Activated CD4-positive, alpha-beta memory T cell treated with anti-CD3 and anti-CD28 coated beads, Interleukin-2, amount 10 ng/mL, durations not matched to agents 7 days and 5 days (primary cell): ENCODE measurements at regions not wholly inside any gene's neighbourhood (a gene's known extent, or its start where the extent isn't known, plus 50 kb on each side); places are given as distances from the start of the nearest gene placed in this dataset.
"Not testable (repeated sequence)": the region's sequence is repeated elsewhere in the genome, so short reads cannot be mapped to it uniquely, and the experiment has no call there.

ENCODE experiments used
- CTCF ChIA-PET: fragments of 350-600 bp; sonication (Branson Sonifier 250); formaldehyde crosslinking; loops from one replicate; lab custom pipeline; 2021; ENCODE audit warnings: antibody characterized with exemption, inconsistent platforms; lab: Charles Lee
- POLR2A ChIA-PET: fragments of 350-600 bp; sonication (Branson Sonifier 250); formaldehyde crosslinking; loops from one replicate; lab custom pipeline; 2021; ENCODE audit warnings: antibody characterized with exemption; lab: Charles Lee
- DNase-seq: peaks from one replicate; pipeline ENCODE4 v3.0.0-alpha.2; 2020
- H3K27ac Mint-ChIP-seq: one replicate; pipeline ENCODE4 v1.8.0; 2021; ENCODE audit warnings: mild to moderate bottlenecking, mixed read lengths
- H3K27me3 Mint-ChIP-seq: one replicate; pipeline ENCODE4 v1.8.0; 2021; ENCODE audit warnings: mixed read lengths
- H3K36me3 Mint-ChIP-seq: one replicate; pipeline ENCODE4 v1.8.0; 2021; ENCODE audit warnings: low read depth, mixed read lengths
- H3K4me1 Mint-ChIP-seq: one replicate; pipeline ENCODE4 v1.8.0; 2021; ENCODE audit warnings: mixed read lengths
- H3K4me3 Mint-ChIP-seq: one replicate; pipeline ENCODE4 v1.8.0; 2021; ENCODE audit warnings: mild to moderate bottlenecking, mixed read lengths
- H3K9me3 Mint-ChIP-seq: one replicate; pipeline ENCODE4 v1.8.0; 2021; ENCODE audit warnings: mixed read lengths

DNA sequence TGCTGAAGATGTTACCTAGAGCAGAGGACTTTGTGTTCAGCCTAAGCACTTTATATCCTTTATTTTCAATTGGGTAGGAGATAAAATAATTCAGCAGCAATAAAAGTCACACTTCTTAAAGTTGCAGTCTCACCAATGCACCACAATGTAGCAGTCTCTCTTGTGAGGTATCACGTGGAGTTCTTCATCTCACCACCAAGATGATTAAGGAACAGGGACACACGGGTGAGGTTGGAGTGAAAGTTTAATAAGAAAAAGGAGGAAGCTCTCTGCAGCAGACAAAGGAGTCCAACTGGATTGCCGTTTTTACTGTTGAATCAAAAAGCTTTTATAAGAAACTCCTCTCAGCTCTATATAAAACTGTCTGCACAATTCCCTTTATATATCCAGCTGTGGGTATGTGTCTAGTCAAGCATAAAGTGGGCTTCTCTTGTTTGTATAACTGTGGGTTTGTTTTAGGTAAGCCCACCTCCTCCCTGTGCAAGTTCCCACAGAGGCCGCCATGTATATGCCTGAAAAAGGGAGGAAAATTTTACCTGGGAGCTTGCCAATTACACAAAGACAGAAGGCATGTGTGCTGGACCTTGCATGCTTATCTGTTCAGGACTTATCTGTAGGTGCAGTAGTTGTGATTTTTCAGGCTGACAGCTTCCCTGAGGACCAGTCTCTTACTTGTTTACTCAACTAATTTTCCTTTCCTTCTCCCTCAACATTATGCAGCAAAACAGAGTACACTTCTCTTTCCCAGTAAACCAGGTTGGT lies 1497.2 kb upstream of the TPTE start:
- CTCF ChIA-PET, DNase-seq, H3K27me3 Mint-ChIP-seq, H3K4me1 Mint-ChIP-seq, H3K27ac Mint-ChIP-seq, H3K36me3 Mint-ChIP-seq, POLR2A ChIA-PET, H3K9me3 Mint-ChIP-seq, H3K4me3 Mint-ChIP-seq: not testable (repeated sequence)

DNA sequence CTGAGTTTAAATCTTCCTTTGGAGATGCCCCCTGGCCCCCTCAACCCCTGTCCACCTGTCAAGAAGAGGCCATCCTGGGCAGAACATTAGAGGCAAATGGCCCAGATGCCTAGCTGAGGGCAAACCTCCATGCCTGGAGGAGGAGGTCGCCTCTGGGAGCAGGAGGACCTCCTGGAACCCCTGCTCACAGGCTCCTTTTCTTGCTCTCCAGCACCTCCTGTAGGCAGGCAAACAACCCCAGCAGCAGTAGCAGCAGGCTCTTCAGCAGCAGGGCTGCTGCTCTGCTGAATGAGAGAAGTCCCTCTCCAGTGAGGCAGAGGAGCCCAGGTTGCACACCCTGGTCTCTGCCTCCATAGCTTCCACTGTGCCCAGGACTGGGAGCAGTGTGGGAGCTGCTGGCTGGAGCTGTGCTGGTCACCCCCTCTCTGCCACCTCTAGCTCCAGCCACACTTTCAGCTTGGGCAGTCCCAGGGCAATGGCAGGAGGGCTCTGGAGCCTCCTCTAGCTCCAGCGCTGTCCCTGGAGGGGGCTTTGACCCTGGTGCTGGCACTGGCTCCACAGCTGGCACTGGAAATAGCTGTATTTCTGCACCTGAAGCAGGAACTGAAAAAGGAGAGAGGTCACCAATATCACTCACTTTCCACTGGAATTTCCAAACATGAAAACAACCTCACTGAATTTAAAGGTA lies 1494.5 kb upstream of the TPTE start:
- H3K4me3 Mint-ChIP-seq, H3K27ac Mint-ChIP-seq, DNase-seq, H3K4me1 Mint-ChIP-seq, H3K36me3 Mint-ChIP-seq, CTCF ChIA-PET, H3K27me3 Mint-ChIP-seq, H3K9me3 Mint-ChIP-seq, POLR2A ChIA-PET: not testable (repeated sequence)

DNA sequence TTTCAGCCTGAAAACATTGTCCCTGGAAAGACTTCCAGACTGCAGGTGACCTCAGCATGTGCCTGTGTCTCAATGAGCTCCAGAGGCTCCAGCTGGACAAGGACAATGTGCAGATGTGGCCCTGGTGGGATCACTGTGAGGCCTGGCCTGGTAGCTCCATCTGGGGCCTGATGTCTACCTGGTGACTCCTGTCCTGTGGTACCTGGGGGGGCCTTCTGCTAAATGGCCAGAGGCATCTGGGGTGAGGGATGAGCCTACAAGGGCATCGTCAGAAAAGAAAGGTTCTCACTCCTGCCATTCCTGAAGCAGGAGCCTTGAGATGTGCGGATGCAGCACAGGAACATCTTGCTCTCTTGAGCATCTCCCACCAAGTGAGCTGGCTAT lies 1494.0 kb upstream of the TPTE start:
- H3K36me3 Mint-ChIP-seq, POLR2A ChIA-PET, H3K27me3 Mint-ChIP-seq, H3K4me1 Mint-ChIP-seq, H3K27ac Mint-ChIP-seq, H3K4me3 Mint-ChIP-seq, H3K9me3 Mint-ChIP-seq, CTCF ChIA-PET, DNase-seq: not testable (repeated sequence)

DNA sequence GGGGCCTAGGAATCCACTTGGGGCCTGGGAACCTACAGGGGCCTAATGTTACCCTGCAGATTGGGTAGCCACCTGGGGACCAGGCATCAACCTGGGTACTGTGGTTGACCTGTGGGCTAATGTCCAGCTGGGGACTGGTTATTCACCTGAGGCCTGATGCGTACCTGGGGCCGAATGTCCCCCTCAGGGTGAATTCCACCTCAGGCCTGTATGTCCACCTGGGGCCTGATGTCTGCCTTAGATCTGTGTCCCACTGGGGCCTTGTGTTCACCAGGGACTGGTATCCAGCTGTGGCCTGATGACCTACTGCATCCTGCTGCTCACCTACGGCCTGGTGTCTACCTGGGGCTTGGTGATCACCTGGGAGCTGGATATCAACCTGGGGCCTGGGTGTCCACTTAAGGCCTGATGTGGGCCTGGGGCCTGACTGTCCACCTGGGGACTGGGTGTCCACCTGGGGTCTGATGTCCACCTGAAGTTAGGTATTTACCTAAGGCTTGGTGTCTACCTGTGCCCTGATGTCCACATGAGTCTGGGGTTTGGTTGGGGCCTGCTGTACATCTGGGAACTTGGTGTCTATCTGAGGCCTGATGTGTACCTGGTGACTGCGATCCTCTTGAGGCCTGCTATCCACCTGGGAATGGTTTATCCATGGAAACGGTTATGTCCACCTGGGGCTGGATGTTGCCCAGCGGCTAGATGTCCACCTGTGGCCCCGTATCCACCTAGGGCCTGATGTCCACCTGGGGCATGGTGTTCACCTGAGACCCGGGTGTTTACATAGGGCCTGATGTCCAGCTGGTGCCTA lies 1492.6 kb upstream of the TPTE start:
- POLR2A ChIA-PET, H3K4me3 Mint-ChIP-seq, H3K36me3 Mint-ChIP-seq, DNase-seq, H3K4me1 Mint-ChIP-seq, CTCF ChIA-PET, H3K27ac Mint-ChIP-seq, H3K27me3 Mint-ChIP-seq, H3K9me3 Mint-ChIP-seq: not testable (repeated sequence)

DNA sequence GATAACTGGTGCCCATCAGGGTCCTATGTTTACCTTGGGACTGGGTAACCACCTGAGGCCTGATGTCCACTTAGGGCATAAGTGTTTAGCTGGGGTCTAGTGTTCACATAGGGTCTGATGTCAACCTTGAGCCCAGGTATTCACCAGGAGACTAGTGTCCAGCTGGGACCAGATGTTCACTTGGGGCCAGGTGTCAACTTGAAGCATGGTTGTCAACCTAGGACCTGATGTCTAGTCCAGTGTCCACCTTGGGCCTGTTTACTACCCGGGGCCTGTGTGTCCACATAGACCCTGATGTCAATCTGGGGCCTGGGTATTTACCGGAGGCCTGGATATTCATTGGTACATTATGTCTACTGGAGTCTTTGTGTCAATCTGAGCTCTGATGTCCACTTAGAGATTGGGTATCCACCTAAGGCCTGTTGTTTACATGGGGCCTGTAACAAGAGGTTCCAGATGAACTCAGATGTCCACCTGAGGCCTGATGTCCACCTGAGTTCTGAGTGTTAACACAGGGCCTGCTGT lies 1491.2 kb upstream of the TPTE start:
- H3K27me3 Mint-ChIP-seq, H3K4me1 Mint-ChIP-seq, H3K4me3 Mint-ChIP-seq, CTCF ChIA-PET, DNase-seq, H3K36me3 Mint-ChIP-seq, POLR2A ChIA-PET, H3K9me3 Mint-ChIP-seq, H3K27ac Mint-ChIP-seq: not testable (repeated sequence)

DNA sequence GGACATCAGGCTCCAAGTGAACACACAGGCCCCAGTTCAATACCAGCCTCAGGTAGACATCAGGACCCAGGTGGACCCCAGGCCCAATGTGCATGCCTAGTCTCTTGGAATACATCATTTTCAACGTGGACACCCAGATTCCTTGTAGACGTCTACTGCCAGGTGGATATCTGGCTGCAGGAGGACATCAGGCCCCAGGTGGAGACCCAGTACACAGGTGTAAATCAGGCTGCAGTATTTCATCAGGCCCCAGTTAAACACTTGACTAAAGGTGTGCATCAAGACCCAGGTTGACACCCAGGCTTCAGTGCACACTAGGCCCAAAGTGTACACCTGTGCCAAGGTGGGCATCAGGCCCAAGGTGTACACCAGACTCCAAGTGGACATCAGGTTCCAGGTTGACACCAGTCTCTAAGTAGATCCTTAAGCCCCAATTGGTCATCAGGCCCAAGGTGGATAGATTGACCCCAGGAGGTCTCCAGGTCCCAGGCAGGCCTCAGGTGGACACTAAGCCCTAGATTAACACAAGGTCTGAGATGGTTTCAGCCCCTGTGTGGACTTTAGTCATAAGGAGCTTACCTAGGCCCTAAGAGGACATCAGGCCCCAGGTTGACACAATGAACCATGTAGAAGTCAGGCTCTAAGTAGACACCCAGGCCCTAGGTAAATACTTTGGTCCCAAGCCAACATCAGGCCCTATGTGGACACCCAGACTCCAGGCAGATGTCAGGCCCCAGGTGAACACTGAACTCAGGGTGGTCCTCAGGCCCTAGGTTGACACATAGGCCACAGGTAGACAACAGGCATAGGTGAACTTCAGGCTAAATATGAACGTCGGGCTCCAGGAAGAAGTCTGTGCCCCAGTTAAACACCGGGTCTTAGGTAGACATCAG lies 1489.7 kb upstream of the TPTE start:
- H3K9me3 Mint-ChIP-seq, H3K27ac Mint-ChIP-seq, CTCF ChIA-PET, H3K4me1 Mint-ChIP-seq, H3K36me3 Mint-ChIP-seq, H3K4me3 Mint-ChIP-seq, DNase-seq, POLR2A ChIA-PET, H3K27me3 Mint-ChIP-seq: not testable (repeated sequence)

DNA sequence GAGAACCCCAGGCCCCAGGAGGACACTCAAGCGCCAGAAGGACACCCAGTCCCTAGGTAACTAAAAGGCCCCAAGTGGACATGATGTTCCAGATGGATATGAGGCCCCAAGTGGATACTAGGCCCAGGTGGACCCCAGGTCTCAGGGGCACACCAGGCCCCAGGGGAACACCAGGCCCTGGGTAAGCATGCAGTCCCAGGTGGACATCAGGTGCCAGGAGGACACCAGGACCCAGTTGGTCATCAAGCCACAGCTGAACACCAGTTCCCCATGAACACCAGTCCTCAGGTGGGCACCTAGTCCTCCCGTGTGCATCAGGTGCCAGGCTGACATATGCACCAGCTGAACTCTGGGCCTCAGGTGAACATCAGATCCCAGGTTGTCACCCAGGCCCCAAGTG lies 1488.8 kb upstream of the TPTE start:
- H3K4me1 Mint-ChIP-seq, H3K9me3 Mint-ChIP-seq, CTCF ChIA-PET, H3K27ac Mint-ChIP-seq, POLR2A ChIA-PET, H3K27me3 Mint-ChIP-seq, H3K36me3 Mint-ChIP-seq, DNase-seq, H3K4me3 Mint-ChIP-seq: not testable (repeated sequence)

DNA sequence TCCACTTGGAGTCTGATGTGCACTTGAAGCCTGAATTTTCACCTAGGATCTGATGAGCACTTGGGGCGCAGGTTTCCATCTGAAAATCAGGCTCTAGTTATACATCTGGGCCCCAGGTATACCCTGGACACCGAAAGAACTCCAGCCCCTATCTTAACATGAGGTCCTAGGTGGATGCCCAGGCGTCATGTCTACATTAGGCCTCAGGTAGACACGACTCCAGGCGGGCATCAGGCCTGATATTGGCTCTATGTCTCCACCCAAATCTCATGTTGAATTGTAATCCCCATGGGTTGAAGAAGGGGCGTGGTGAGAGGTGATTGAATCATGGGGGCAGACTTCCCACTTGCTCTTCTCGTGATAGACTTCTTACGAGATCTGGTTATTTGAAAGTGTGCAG lies 1488.1 kb upstream of the TPTE start:
- H3K9me3 Mint-ChIP-seq, H3K27me3 Mint-ChIP-seq, POLR2A ChIA-PET, CTCF ChIA-PET, H3K4me3 Mint-ChIP-seq, DNase-seq, H3K36me3 Mint-ChIP-seq, H3K27ac Mint-ChIP-seq, H3K4me1 Mint-ChIP-seq: not testable (repeated sequence)

DNA sequence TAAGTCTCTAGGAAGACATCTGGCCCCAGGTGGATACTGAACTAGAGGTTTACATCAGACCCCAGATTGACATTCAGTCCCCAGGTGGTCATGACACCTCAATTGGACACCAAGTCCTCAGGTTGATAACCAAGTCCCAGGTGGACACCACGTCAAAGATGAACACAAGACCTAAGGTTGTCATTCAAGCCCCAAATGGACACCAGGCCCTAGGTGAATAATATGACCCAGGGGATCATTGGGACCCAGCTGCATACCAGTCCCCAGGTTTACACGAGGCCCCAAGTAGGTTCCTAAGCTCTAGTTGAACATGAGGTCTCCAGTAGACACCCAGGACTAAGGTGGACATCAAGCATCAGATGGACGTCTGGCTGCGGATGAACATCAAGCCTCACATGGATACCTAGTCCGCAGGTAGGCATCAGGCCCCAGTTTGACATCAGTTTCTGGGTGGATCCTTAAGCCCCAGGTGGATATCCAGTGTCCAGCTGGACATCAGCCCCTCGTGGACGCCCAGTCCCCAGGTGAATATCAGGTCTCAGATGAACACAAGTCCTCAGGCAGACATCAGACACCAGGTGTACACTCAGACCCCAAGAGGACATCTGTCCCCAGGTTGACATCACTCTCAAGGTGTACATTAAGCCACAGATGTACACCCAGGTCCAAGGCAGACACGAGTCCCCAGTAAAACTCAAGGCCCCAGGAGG lies 1486.7 kb upstream of the TPTE start:
- H3K27me3 Mint-ChIP-seq, H3K4me1 Mint-ChIP-seq, POLR2A ChIA-PET, CTCF ChIA-PET, H3K9me3 Mint-ChIP-seq, H3K36me3 Mint-ChIP-seq, H3K27ac Mint-ChIP-seq, DNase-seq, H3K4me3 Mint-ChIP-seq: not testable (repeated sequence)

DNA sequence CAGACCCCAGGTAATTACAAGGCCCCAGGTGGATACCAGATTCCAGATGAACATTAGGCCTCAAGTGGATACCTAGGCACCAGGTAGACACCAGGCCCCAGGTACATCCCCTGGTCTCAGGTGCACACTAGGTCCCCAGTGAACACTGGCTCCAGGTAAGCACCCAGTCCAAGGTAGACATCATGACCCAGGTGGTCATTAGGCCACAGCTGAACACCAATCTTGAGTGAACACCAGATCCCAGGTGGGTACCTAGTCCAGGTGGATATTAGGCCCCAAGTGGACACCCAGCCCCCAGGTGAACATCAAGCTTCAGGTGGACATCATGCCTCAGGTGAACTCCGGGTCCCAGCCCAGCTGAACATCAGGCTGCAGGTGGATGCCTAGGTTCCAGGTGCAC lies 1486.2 kb upstream of the TPTE start:
- H3K4me1 Mint-ChIP-seq, H3K9me3 Mint-ChIP-seq, POLR2A ChIA-PET, DNase-seq, H3K27me3 Mint-ChIP-seq, CTCF ChIA-PET, H3K4me3 Mint-ChIP-seq, H3K27ac Mint-ChIP-seq, H3K36me3 Mint-ChIP-seq: not testable (repeated sequence)

DNA sequence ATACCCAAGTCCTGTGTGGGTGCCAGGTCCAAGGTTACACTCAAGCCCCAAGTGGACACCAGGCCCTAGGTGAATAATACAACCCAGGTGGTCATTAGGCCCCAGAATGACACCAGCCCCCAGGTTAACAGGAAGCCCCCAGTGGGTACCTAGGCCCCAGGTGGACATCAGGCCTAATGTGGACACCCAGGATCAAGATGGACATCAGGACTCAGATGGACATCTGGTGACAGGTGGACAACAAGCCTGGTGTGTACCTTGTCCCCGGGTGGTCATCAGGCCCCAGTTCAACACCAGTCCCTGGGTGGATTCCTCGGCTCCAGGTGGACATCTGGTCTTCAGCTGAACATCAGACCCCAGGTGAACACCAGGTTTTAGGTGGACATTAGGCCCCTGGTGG lies 1485.4 kb upstream of the TPTE start:
- POLR2A ChIA-PET, H3K4me1 Mint-ChIP-seq, H3K27ac Mint-ChIP-seq, H3K9me3 Mint-ChIP-seq, CTCF ChIA-PET, H3K4me3 Mint-ChIP-seq, H3K27me3 Mint-ChIP-seq, H3K36me3 Mint-ChIP-seq: not testable (repeated sequence)
- DNase-seq, result peak; percentile 15

DNA sequence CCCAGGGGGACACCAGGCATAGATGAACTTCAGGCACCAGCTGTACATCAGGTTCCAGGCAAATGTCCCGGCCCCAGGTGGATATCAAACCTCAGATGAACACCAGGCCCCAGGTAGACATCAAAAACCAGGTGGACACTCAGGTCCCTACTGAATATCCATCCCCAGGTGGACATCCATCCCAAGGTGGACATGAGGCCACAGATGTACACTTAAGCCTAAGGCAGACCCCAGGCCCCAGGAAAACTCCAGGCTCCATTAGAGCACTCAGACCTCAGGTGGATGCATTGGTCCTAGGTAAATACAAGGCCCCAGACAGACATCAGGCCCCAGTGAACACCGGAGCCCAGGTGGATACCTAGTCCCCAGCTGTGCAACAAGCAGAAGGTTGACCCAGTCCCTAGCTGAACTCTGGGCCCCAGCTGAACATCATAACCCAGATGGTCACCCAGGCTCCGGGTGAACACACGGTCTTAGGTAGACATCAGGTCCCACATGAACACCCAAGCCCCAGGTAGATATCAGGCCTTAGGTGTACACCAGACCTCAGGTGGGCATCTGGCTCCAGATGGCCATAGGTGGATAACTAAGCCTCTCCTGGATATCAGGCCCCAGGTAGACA lies 1484.3 kb upstream of the TPTE start:
- DNase-seq, H3K4me1 Mint-ChIP-seq, CTCF ChIA-PET, POLR2A ChIA-PET, H3K4me3 Mint-ChIP-seq, H3K27me3 Mint-ChIP-seq, H3K36me3 Mint-ChIP-seq, H3K27ac Mint-ChIP-seq: not testable (repeated sequence)
- peaks cover 12% of the 10 kb centered on the region for H3K9me3 Mint-ChIP-seq
